Right atrium auricular region (tissue), 2 donors: ENCODE measurements at regions not wholly inside any gene's neighbourhood (a gene's known extent, or its start where the extent isn't known, plus 50 kb on each side); places are given as distances from the start of the nearest gene placed in this dataset.

ENCODE experiments used
- DNase-seq: peaks from one replicate; pipeline ENCODE4 v3.0.0-alpha.2; 2019; ENCODE audit warnings: low spot score
- H3K27ac ChIP-seq, 2 donors: fragments of 200-600 bp; sonication (generic); 1 replicate in 1 of 2; 2 replicates in 1 of 2; pipeline ENCODE4 v1.5.1; 2016 to 2019
- H3K27me3 ChIP-seq, 2 donors: fragments of 200-600 bp; sonication (generic); one replicate each; pipeline versions ENCODE4 v1.5.1 to v1.6.0; 2017 to 2019
- H3K36me3 ChIP-seq: fragments of 200-600 bp; sonication (generic); one replicate; pipeline ENCODE4 v1.5.1; 2016
- H3K4me1 ChIP-seq, 2 donors: fragments of 200-600 bp; sonication (generic); one replicate each; pipeline versions ENCODE4 v1.5.1 to v1.6.0; 2017 to 2019
- H3K4me3 ChIP-seq, 2 donors: fragments of 200-600 bp; sonication (generic); 1 replicate in 1 of 2; 2 replicates in 1 of 2; pipeline ENCODE4 v1.5.1; 2017 to 2019; ENCODE audit warnings: mild to moderate bottlenecking in 1 of 2, moderate library complexity in 1 of 2
- H3K9me3 ChIP-seq, 2 donors: fragments of 200-600 bp; sonication (generic); one replicate each; pipeline ENCODE4 v1.5.1; 2019
- TF ChIP-seq, protein P1 (sequence below), 2 donors: fragments of 200-600 bp; sonication (generic); IDR thresholded peaks; one replicate each; pipeline ENCODE4 v1.5.1; 2019; ENCODE audit warnings: antibody characterized with exemption in 2 of 2

DNA sequence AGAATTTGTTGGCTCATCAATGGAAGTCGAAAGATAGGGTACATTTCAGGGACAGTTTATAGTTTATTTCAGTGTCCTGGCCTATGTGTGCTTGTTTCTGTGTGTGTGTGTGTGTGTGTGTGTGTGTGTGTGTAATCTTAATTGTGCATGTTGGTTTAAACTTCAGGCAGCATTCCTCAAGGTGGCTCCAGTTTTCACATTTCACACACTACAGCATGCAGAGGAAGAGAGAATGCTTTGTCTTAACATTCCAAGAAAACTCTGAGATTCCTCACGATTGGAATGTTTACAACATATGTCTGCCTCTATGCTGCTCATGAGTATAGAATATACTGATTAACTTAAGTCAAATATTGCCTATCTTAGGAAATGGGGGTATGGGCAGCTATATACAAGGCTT lies 332.6 kb upstream of the EPHA7 start:
- Histone ChIP-seq H3K9me3 (no peaks in the 10 kb centered on the region), H3K36me3 (no peaks in the 10 kb centered on the region), H3K4me3 (no peak overlapping the region), H3K4me1 (no peaks in the 10 kb centered on the region), H3K27ac (no peak overlapping the region), H3K27me3 (no peaks in the 10 kb centered on the region)
- TF ChIP-seq, protein P1, sequence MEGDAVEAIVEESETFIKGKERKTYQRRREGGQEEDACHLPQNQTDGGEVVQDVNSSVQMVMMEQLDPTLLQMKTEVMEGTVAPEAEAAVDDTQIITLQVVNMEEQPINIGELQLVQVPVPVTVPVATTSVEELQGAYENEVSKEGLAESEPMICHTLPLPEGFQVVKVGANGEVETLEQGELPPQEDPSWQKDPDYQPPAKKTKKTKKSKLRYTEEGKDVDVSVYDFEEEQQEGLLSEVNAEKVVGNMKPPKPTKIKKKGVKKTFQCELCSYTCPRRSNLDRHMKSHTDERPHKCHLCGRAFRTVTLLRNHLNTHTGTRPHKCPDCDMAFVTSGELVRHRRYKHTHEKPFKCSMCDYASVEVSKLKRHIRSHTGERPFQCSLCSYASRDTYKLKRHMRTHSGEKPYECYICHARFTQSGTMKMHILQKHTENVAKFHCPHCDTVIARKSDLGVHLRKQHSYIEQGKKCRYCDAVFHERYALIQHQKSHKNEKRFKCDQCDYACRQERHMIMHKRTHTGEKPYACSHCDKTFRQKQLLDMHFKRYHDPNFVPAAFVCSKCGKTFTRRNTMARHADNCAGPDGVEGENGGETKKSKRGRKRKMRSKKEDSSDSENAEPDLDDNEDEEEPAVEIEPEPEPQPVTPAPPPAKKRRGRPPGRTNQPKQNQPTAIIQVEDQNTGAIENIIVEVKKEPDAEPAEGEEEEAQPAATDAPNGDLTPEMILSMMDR (IDR thresholded peaks at IDR 0.05): no peak
- DNase-seq: no peak

DNA sequence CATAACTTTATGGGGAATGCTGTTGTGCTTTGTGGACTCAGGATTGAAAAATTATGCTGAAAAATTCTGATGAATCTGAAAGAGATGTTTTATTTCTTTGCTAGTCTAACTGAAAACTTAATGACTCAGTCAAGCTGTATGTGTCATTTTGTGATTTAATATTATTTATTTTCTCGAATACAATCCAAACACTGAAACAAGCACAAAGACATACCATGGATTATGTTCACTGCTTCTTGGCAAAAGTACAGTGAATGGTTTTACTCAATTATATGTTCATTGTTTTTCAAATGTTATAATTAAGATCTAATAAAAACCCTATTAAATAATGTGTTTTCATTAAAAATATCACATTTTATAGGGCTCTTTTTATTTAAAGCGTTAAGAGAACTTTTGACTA lies 330.6 kb upstream of the EPHA7 start:
- TF ChIP-seq, protein P1 (IDR thresholded peaks at IDR 0.05): no peak
- Histone ChIP-seq H3K27ac (no peak overlapping the region), H3K36me3 (no peaks in the 10 kb centered on the region), H3K4me3 (no peak overlapping the region), H3K9me3 (no peaks in the 10 kb centered on the region), H3K27me3 (no peaks in the 10 kb centered on the region), H3K4me1 (no peaks in the 10 kb centered on the region)
- DNase-seq: no peak

GRCh38 chr6:93749191-93749590 lies 329.8 kb upstream of the EPHA7 start:
- Histone ChIP-seq H3K4me1 (no peaks in the 10 kb centered on the region), H3K4me3 (no peak overlapping the region), H3K27me3 (no peaks in the 10 kb centered on the region), H3K9me3 (no peaks in the 10 kb centered on the region), H3K27ac (no peak overlapping the region), H3K36me3 (no peaks in the 10 kb centered on the region)
- TF ChIP-seq, protein P1 (IDR thresholded peaks at IDR 0.05): no peak
- no peak for DNase-seq

DNA sequence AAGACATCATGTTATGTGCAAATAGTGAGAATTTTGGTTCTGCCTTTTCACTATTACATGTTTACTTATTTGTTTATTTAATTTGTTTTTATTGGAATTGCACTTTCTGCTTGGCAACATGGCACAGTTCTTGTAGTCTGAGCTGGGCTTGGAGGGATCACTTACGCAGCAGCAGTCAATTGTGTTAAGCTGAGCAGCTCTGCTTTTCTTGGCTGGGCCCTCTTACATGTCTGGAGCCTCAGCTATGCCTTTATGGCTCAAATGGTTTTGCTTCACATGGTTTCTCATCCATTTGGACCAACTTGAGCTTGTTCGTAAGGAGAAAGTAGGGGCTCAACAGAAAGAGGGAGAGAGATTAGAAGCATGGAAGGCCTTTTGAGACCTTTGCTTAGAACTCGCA lies 327.5 kb upstream of the EPHA7 start:
- no peak overlapping the region for H3K4me3 ChIP-seq
- H3K27me3 ChIP-seq: no peaks in the 10 kb centered on the region
- TF ChIP-seq, protein P1 (IDR thresholded peaks at IDR 0.05): no peak
- no peak for DNase-seq
- H3K36me3 ChIP-seq: no peaks in the 10 kb centered on the region
- no peaks in the 10 kb centered on the region for H3K4me1 ChIP-seq
- no peak overlapping the region for H3K27ac ChIP-seq
- no peaks in the 10 kb centered on the region for H3K9me3 ChIP-seq

DNA sequence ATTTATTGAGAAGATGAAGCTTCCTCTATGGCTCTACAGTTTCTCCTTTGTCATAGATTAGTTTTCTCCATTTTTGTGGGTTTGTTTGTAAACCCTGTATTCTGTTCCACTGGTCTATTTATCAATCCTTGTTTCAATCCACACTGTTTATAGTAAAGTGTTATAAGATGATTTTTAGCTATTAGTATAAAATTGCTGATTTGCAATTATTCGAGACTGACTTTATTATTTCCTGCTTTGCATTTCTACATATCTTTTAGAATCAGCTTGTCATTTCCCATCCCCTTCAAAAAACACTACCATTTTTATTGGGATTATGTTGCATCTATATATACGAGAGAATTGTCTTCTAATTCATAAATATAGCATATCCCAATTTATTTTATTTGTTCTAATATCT lies 325.9 kb upstream of the EPHA7 start:
- no peaks in the 10 kb centered on the region for H3K27me3 ChIP-seq

DNA sequence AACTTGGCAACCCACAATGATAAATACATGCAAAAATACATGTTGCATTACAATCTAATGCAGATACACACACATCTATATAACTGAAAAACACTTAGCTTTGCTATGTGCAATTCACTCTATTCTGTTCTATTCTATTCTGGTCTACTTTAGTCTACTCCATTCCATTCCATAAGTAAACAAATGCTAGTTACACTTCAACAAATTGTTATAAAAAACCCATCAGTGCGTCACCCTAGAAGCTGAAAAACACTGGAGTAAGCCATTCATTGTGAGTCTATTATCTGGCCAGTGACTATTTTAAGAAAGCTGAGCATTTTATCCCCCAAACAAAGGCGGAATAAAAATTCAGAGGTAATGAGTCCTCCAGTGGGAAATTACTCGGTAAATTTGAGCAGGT lies 315.7 kb upstream of the EPHA7 start:
- no peaks in the 10 kb centered on the region for H3K27me3 ChIP-seq
- TF ChIP-seq, protein P1 (IDR thresholded peaks at IDR 0.05): no peak

More for the DNA sequence above, 325.9 kb upstream of the EPHA7 start:
- TF ChIP-seq, protein P1 (IDR thresholded peaks at IDR 0.05): no peak
- Histone ChIP-seq H3K9me3 (no peaks in the 10 kb centered on the region), H3K4me3 (no peak overlapping the region), H3K27ac (no peak overlapping the region), H3K4me1 (no peaks in the 10 kb centered on the region), H3K36me3 (no peaks in the 10 kb centered on the region)
- DNase-seq: no peak

More for the DNA sequence above, 315.7 kb upstream of the EPHA7 start:
- H3K9me3 ChIP-seq: no peaks in the 10 kb centered on the region
- H3K4me1 ChIP-seq: no peaks in the 10 kb centered on the region
- no peaks in the 10 kb centered on the region for H3K36me3 ChIP-seq
- no peak overlapping the region for H3K27ac ChIP-seq
- H3K4me3 ChIP-seq: no peak overlapping the region
- DNase-seq: no peak
